Panc1 (cell line): ENCODE measurements at regions not wholly inside any gene's neighbourhood (a gene's known extent, or its start where the extent isn't known, plus 50 kb on each side); places are given as distances from the start of the nearest gene placed in this dataset.

Experiments used
- ATAC-seq: fragments of 200-7000 bp; cut with Tn5 transposase; 2 replicates; pipeline ENCODE4 v1.9.1; 2020; ENCODE audit warnings: mild to moderate bottlenecking, moderate library complexity
- BruUV-seq: library from RNA; stranded (reverse); fragments of 400-500 nt; replicated peaks from 2 replicates; lab custom pipeline; 2021; lab: Mats Ljungman, UMichigan
- CTCF ChIA-PET: fragments of 300-600 bp; sonication (Branson Sonifier 250); formaldehyde crosslinking; loops from one replicate; lab custom pipeline; 2022; ENCODE audit warnings: antibody characterized with exemption; lab: Charles Lee
- POLR2A ChIA-PET: fragments of 300-600 bp; sonication (Branson Sonifier 250); formaldehyde crosslinking; loops from one replicate; lab custom pipeline; 2022; ENCODE audit warnings: antibody characterized with exemption; lab: Charles Lee
- DNase-seq: peaks from one replicate; pipeline ENCODE4 v3.0.0-alpha.2; 2010; ENCODE audit warnings: low read depth, low spot score
- H3K27ac ChIP-seq: 2 replicates; pipeline ENCODE4 v1.5.1; 2011; ENCODE audit warnings: mild to moderate bottlenecking, low read length, inconsistent platforms
- H3K27me3 ChIP-seq: fragments of 200-500 bp; sonication (Bioruptor generic); 2 replicates; pipeline ENCODE4 v1.6.0; 2014; ENCODE audit warnings: low read length, inconsistent platforms; ENCODE audit not compliant: control insufficient read depth, insufficient read depth
- H3K36me3 ChIP-seq: fragments of 200-500 bp; sonication (Bioruptor generic); 2 replicates; pipeline ENCODE4 v1.5.1; 2014; ENCODE audit warnings: inconsistent platforms, mild to moderate bottlenecking, low read length, moderate library complexity; ENCODE audit not compliant: control insufficient read depth, insufficient read depth
- H3K4me1 ChIP-seq: 2 replicates; pipeline ENCODE4 v1.5.1; 2011; ENCODE audit warnings: inconsistent platforms, mild to moderate bottlenecking, low read length, moderate library complexity; ENCODE audit not compliant: control insufficient read depth, insufficient read depth
- H3K4me3 ChIP-seq, 2 experiments: 2 replicates each; pipeline ENCODE4 v1.5.1; 2011 to 2012; ENCODE audit warnings: low read depth in 2 of 2, low read length in 2 of 2, mild to moderate bottlenecking in 2 of 2, inconsistent platforms in 1 of 2, moderate library complexity in 1 of 2
- H3K9me3 ChIP-seq: fragments of 200-500 bp; sonication (Bioruptor generic); 2 replicates; pipeline ENCODE4 v1.5.1; 2014; ENCODE audit warnings: low read depth, mild to moderate bottlenecking, inconsistent platforms, low read length, moderate library complexity; ENCODE audit not compliant: control insufficient read depth, insufficient read depth
- CTCF ChIP-seq: fragments of 450-650 bp; IDR thresholded peaks from 2 replicates; pipeline ENCODE4 v1.5.1; 2017; ENCODE audit warnings: mild to moderate bottlenecking
- POLR2AphosphoS5 ChIP-seq: IDR thresholded peaks from 2 replicates; pipeline ENCODE4 v1.6.1; 2012; ENCODE audit warnings: mild to moderate bottlenecking, low read depth, low read length, moderate library complexity
- REST ChIP-seq, 2 experiments: IDR thresholded peaks; 2 replicates each; pipeline ENCODE4 v1.6.1; 2011 to 2012; ENCODE audit warnings: low read depth in 2 of 2, control low read depth in 1 of 2, low read length in 1 of 2, mild to moderate bottlenecking in 1 of 2, moderate library complexity in 1 of 2; ENCODE audit not compliant: insufficient read depth in 1 of 2
- SIN3A ChIP-seq: IDR thresholded peaks from 2 replicates; pipeline ENCODE4 v1.6.1; 2012; ENCODE audit warnings: low read depth, mild to moderate bottlenecking, low read length, moderate library complexity, borderline replicate concordance; ENCODE audit not compliant: insufficient read depth
- TCF7L2 ChIP-seq: IDR thresholded peaks from 2 replicates; pipeline ENCODE4 v1.6.1; 2011; ENCODE audit warnings: mild to moderate bottlenecking, low read depth, low read length, inconsistent platforms
- in situ Hi-C: cut with HindIII; loops from 2 replicates; pipeline ENCODE4 v1.10.0; 2016; ENCODE audit warnings: low sequenced_read_pairs, low pct_unique_long_range_greater_than_20kb
- intact Hi-C: fragments of 100-400 bp; cut with micrococcal nuclease; formaldehyde crosslinking; loops from one replicate; pipeline ENCODE4 v1.10.0; 2022; ENCODE audit not compliant: unreplicated experiment

GRCh38 chr5:35438786-35439185 is 178.9 kb upstream of the SPEF2 start:
- POLR2A ChIA-PET, result no interaction called here
- Histone ChIP-seq H3K36me3 (no peaks in the 10 kb centered on the region), H3K27me3 (no peaks in the 10 kb centered on the region), H3K9me3 (no peaks in the 10 kb centered on the region; the same call in 1 of the 2 replicates), H3K27ac (no peak overlapping the region), H3K4me1 (no peaks in the 10 kb centered on the region), H3K4me3 (no peak overlapping the region)
- DNase-seq (no peak), ATAC-seq (no peak)
- intact Hi-C loops, result no loop called here
- BruUV-seq, result no TSS peak
- CTCF ChIA-PET, result no interaction called here
- in situ Hi-C loops, result no loop called here
- TF ChIP-seq CTCF, result no peak
- no peak for TF ChIP-seq POLR2AphosphoS5
- TF ChIP-seq REST (IDR thresholded peaks at IDR 0.05; ENCODE audit: insufficient read depth in 1 of 2, low read depth in 2 of 2, low read length in 1 of 2), result no peak
- no peak for TF ChIP-seq SIN3A
- TF ChIP-seq TCF7L2, result no peak

DNA sequence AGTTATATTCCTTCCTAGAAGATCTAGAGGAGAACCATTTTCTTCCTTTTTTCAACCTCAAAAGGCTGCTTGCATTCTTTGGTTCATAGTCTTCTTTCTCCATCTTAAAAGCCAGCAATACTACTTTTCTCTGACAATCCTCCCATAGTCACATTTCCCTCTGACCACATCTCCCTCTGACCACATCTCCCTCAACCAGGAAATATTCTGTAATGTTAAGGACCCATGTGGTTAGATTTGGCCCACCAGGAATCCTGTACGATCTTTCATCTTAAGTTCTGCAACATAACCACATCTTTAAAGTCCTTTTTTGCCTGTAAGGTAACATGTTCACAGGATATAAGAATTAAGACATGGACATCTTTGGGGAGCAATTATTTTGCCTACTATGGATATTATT is 179.4 kb upstream of the SPEF2 start:
- in situ Hi-C loops, result no loop called here
- no peak for DNase-seq
- Histone ChIP-seq H3K9me3 (no peaks in the 10 kb centered on the region; the same call in 1 of the 2 replicates), H3K4me3 (no peak overlapping the region), H3K4me1 (no peaks in the 10 kb centered on the region), H3K27me3 (no peaks in the 10 kb centered on the region), H3K27ac (no peak overlapping the region), H3K36me3 (no peaks in the 10 kb centered on the region)
- intact Hi-C loops, result no loop called here
- no TSS peak for BruUV-seq
- CTCF ChIA-PET, result no interaction called here
- POLR2A ChIA-PET, result no interaction called here
- ATAC-seq, result no peak
- TF ChIP-seq REST (IDR thresholded peaks at IDR 0.05; ENCODE audit: insufficient read depth in 1 of 2, low read depth in 2 of 2, low read length in 1 of 2) (no peak), POLR2AphosphoS5 (no peak), TCF7L2 (no peak), SIN3A (no peak), CTCF (no peak)
